ENCODE measurements at regions not wholly inside any gene's neighbourhood (a gene's known extent, or its start where the extent isn't known, plus 50 kb on each side); places are given as distances from the start of the nearest gene placed in this dataset.

- DNase-seq = no peak
Measured at GRCh38 chr15:98146031-98146820, 185.7 kb downstream of the ARRDC4 start.

- DNase-seq = no peak
Measured at GRCh38 chr15:98147415-98147814, 186.9 kb downstream of the ARRDC4 start.

GRCh38 chr15:98150084-98150483 lies 189.6 kb downstream of the ARRDC4 start:
- no peak for DNase-seq

GRCh38 chr15:98150536-98150935 lies 190.0 kb downstream of the ARRDC4 start:
- DNase-seq = no peak

GRCh38 chr15:98151096-98151495 lies 190.6 kb downstream of the ARRDC4 start:
- DNase-seq = no peak

DNA sequence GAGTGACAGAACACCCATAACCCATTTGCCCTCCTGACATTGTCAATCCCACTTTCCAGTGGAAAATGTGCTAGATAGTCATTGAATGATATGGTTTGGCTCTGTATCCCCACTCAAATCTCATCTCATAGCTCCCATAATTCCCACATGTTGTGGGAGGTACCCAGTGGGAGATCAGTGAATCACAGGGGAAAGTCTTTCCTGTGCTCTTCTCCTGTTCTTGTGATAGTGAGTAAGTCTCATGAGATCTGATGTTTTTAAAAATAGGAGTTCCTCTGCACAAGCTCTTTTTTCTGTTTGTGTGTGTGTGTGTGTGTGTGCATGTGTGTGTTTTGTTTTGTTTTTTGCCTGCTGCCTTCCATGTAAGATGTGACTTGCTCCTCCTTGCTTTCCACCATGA lies 191.7 kb downstream of the ARRDC4 start:
- no peak for DNase-seq

DNA sequence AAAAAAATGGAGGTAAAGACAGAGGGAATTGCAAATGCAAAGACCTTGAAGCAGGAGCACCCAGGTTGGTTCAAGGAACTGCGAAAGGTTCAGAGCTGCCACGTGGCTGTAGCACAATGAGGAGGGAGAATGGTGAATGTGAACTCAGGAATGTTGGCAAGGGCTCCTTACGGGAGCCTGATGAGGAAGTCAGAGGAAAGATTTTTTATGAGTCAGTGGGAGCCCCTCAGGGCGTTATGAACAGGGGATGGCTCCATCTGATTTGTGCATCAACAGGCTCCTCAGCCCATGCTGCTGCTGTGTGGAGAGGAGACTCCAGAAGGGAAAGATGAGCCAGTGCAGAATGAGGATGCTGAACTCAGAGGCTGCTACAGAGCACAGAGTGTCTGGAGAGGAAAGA lies 194.4 kb downstream of the ARRDC4 start:
- no peak for DNase-seq

DNA sequence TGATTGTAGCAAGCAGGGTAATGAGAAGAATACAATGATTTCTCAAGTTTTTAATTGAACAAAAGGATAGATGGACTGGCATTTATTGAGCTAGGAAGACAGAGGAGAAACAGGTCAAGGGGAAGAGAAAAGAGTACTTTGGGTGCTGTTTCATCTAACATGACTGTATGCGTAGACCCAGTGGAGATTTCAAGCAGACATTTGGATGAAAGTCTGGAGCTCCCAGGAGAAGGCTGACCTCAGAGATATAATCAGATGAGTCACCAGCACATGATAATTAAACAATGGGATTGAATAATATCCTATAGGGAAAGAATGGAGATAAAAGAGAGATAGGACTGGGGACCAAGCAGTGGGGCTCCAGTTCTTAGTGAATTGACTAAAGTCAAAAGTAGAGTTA lies 194.9 kb downstream of the ARRDC4 start:
- no peak for DNase-seq

- DNase-seq = no peak
Measured at GRCh38 chr15:98160236-98160635, 199.7 kb downstream of the ARRDC4 start.

GRCh38 chr15:98163319-98164045 lies 203.0 kb downstream of the ARRDC4 start:
- no peak for DNase-seq

- no peak for DNase-seq
Measured at GRCh38 chr15:98164571-98164970, 204.1 kb downstream of the ARRDC4 start.

DNA sequence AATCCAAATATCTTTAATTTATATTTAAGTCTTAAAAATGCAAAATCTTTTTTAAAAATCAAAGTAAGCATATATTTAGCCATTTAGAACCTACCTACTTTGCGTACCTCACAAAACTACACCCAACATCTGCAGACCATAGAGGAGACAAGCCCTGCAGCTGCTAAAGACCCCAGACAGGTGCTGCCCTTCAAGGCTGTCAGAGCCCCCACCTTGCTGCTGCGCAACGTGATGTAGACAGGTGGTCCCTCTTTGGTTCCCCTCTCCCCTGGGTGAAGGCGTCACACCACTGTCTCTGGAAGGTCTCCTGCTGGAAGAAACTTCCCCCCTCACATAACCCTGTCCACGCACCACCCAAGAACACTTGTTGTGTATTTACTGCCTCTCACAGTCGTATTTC lies 204.5 kb downstream of the ARRDC4 start:
- no peak for DNase-seq

DNA sequence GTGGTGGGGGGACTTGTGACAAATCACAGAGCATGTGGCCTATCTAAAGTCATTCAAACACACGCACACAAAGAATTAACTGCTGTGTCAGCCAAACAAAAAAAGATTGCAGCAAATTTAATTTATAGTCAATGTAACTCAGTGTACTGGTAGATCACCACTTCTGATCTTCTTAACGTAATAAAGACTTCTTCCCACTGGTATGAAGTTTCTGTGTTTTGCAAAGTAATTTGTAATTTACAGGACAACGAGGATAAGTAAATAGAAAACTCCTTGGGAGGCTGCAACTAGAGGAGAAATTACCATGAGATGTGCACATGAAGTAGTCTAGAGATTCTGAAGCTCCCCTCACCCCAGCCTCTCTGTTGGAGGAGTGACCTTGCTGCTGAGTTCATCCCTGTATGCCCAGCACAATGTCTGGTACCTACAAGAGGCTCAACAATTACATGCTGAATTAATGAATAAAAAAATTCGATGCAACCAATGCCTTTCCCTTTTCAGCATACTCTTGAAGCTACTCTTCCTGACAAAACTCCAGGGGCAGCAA lies 207.3 kb downstream of the ARRDC4 start:
- DNase-seq = no peak

- no peak for DNase-seq
Measured at GRCh38 chr15:98169551-98169950, 209.0 kb downstream of the ARRDC4 start.

DNA sequence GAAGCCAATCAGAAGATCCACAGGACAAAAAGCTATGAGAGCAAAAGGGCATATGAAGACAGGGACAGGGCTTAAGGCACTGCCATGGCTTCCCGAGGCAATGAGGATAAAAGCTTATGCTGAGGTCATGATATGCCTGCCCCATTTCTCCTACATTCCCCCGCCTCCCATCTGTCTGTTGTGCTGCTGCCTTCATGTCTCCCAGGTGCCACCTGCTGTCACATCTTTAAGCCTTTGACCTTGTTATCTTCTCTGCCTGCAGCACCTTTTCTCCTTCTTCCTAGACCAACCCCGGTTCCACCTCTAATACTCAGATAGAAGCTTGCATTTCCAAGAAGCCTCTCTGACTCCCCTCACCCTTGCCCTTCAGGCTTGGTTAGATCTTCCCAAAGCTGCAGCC lies 213.8 kb downstream of the ARRDC4 start:
- no peak for DNase-seq

DNA sequence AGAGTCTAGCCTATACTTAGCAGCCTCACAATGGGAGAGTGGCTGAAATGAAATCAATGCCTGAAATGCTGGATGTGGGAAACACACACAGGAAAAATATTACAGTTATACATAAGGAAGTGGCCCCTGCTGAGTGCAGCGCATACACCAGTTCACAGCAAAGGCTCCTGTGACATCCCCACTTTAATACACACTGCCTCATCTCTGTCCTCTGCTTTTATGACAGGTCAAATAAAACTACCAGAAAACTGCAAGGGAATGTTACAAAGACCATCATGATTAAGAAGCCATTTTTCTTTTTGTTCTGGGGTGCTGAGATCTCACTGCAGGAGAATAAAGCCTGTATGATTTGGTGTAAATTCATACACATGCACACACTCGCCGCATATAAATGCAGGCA lies 214.3 kb downstream of the ARRDC4 start:
- no peak for DNase-seq

DNA sequence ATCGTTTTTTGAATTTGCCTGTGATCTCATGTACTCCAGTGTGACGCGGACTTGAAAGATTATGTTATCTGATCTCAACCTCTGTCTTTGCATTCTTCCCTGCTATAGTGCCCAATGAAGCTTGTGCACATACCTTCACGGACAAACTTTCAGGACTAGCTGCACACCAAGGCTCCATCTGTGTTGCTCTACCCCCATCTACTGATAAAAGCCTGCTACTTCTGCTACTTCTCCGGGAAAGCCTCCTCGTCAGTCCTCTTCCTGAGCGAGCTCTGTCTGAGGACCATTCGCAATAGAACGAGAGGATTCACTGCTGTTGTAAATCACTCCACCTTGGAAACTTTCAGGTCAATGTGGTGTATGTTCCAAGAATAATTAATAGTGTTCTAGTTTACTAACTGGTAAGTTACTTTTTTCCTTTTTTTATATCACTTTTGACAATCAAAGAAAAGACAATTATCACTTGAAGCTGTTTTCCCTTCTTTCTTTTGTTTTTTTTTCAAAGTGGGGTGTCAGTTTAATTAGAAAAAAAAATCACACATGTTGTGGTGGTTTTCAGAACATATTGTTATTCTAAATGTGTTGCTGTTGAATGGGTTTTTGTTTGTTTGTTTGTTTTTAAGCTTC lies 217.6 kb downstream of the ARRDC4 start:
- DNase-seq = no peak

- no peak for DNase-seq
Measured at GRCh38 chr15:98178861-98179260, 218.4 kb downstream of the ARRDC4 start.

- no peak for DNase-seq
Measured at GRCh38 chr15:98187549-98187948, 227.0 kb downstream of the ARRDC4 start.

- no peak for DNase-seq
Measured at GRCh38 chr15:98190914-98191313, 230.4 kb downstream of the ARRDC4 start.

DNA sequence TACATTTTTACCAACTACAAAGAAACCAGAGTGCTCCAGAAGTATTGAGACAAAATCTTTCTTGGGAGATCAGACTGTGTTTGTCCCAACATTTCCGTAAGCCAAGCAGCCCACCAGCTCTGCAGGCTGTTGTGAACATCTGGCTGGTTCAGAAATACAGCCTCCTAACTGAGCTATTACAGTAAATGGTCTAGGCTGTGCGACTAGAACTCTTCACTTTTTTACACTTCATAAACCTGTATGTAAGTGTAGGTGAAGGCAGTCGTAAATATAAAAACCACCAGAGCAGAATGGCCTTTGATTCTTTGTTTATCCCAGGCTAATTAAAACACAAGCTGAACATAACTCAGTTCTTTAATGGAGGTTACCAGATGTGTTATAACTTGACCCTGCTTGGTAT lies 235.3 kb downstream of the ARRDC4 start:
- DNase-seq = no peak

DNA sequence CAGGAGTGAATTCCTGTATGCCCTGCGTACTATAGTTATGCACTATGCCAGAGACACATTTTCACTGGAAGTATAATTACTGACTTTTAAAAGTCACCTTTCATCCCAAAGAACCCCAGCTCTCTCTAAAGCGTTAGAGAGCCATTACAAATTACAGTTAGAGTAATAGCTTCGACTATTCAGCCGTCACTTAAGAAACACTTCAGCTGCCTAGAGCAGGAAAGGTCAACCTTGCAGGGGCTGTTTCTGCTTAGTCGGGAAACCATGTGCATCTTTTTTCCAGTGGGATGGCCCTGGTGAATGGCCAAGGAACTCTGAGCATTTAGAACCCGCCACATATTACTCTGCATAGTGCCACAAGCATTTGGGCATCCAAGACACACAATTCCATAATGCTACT lies 235.9 kb downstream of the ARRDC4 start:
- no peak for DNase-seq

- no peak for DNase-seq
Measured at GRCh38 chr15:98202256-98202655, 241.8 kb downstream of the ARRDC4 start.

Data from NCI-H2029 (cell line).